Right lobe of liver (tissue), 6 donors: ENCODE measurements at regions not wholly inside any gene's neighbourhood (a gene's known extent, or its start where the extent isn't known, plus 50 kb on each side); places are given as distances from the start of the nearest gene placed in this dataset.

Source experiments
- ATAC-seq, 4 donors: fragments of 200-7000 bp; cut with Tn5 transposase; one replicate each; pipeline ENCODE4 v1.9.1; 2020; ENCODE audit warnings: mild to moderate bottlenecking in 4 of 4, moderate library complexity in 4 of 4
- DNase-seq, 3 donors: peaks; one replicate each; pipeline ENCODE4 v3.0.0-alpha.2; 2020
- H3K27ac ChIP-seq, 3 donors: fragments of 200-600 bp; one replicate each; pipeline ENCODE4 v1.8.0; 2022
- H3K27me3 ChIP-seq, 2 donors: fragments of 200-600 bp; one replicate each; pipeline ENCODE4 v1.8.0; 2022
- H3K36me3 ChIP-seq, 4 donors: fragments of 200-600 bp; sonication (generic) in 1 of 4; one replicate each; pipeline versions ENCODE4 v1.5.1 to v1.8.0; 2017 to 2022; ENCODE audit warnings: control low read depth in 1 of 4
- H3K4me1 ChIP-seq, 4 donors: fragments of 200-600 bp; sonication (generic) in 1 of 4; one replicate each; pipeline versions ENCODE4 v1.5.1 to v1.8.0; 2017 to 2022; ENCODE audit warnings: control low read depth in 1 of 4
- H3K4me3 ChIP-seq, 3 donors: fragments of 200-600 bp; one replicate each; pipeline ENCODE4 v1.8.0; 2022
- H3K9me3 ChIP-seq, 4 donors: fragments of 200-600 bp; sonication (generic) in 1 of 4; one replicate each; pipeline versions ENCODE4 v1.5.1 to v1.8.0; 2017 to 2022; ENCODE audit warnings: control low read depth in 1 of 4
- POLR2A ChIP-seq: fragments of 450-650 bp; IDR thresholded peaks from one replicate; pipeline ENCODE4 v1.6.1; 2017; ENCODE audit warnings: antibody characterized with exemption, mild to moderate bottlenecking
- WGBS: methylation state at CpG from one replicate; pipeline ENCODE4 v1.1.6; 2018; ENCODE audit warnings: low coverage, low lambda C conversion rate; ENCODE audit not compliant: insufficient coverage; ENCODE audit errors: missing lambda C conversion rate; 5-methylcytosine and 5-hydroxymethylcytosine counted together
- intact Hi-C, 2 donors: fragments of 100-400 bp; cut with DNase I; formaldehyde crosslinking; loops; one replicate each; pipeline versions ENCODE4 v1.11.2 to v1.14.1; 2022
- TF ChIP-seq, protein P1 (sequence below), 4 donors: fragments of 200-600 bp in 3 of 4; fragments of 450-650 bp in 1 of 4; IDR thresholded peaks; one replicate each; pipeline versions ENCODE4 v1.5.1 to v1.8.0; 2016 to 2022; ENCODE audit warnings: antibody characterized with exemption in 4 of 4, mild to moderate bottlenecking in 2 of 4
- donor health status: DM: no; HTN: yes; CAD: no.
- donor health status: DM: no; HTN: no; CAD: no.
- donor health status: DM: no; HTN: no; CAD: no.
- donor health status: DM: no; HTN: yes; CAD: no.
- donor health status: DM: no; HTN: yes; CAD: no.

DNA sequence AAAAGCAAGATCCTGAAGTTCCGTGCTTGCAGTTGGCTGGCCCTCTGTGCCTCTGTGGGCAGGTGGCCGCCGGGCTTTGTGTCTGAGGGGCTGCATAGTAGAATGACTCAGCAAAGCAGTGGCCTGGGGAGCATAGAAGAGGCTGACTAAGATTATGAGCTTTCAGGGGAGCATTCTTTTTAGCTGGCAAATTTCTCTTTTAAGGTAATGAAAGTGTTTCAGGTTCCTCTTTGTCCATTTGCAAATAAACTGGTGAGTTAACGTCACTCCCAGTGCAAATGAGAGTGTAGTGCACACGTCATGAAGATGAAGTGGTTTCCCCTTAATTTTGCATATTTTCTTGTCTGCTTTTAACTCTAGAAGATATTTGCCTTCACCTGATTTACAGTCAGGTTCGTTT is 98.6 kb downstream of the BCL2L11 start:
- H3K27ac ChIP-seq, result no peak overlapping the region
- H3K27me3 ChIP-seq, result no peaks in the 10 kb centered on the region
- H3K36me3 ChIP-seq, result no peaks in the 10 kb centered on the region
- intact Hi-C loops, result no loop called here
- no peaks in the 10 kb centered on the region for H3K9me3 ChIP-seq
- DNase-seq (no peak), ATAC-seq (no peak)
- TF ChIP-seq POLR2A, result no peak
- TF ChIP-seq, protein P1, sequence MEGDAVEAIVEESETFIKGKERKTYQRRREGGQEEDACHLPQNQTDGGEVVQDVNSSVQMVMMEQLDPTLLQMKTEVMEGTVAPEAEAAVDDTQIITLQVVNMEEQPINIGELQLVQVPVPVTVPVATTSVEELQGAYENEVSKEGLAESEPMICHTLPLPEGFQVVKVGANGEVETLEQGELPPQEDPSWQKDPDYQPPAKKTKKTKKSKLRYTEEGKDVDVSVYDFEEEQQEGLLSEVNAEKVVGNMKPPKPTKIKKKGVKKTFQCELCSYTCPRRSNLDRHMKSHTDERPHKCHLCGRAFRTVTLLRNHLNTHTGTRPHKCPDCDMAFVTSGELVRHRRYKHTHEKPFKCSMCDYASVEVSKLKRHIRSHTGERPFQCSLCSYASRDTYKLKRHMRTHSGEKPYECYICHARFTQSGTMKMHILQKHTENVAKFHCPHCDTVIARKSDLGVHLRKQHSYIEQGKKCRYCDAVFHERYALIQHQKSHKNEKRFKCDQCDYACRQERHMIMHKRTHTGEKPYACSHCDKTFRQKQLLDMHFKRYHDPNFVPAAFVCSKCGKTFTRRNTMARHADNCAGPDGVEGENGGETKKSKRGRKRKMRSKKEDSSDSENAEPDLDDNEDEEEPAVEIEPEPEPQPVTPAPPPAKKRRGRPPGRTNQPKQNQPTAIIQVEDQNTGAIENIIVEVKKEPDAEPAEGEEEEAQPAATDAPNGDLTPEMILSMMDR (IDR thresholded peaks at IDR 0.05), result no peak
- no peak overlapping the region for H3K4me3 ChIP-seq
- 71% methylated on average over 5 of the region's 6 CpGs for WGBS
- peaks cover 0 to 16% (median 0%) of the 10 kb centered on the region in 4 donors for H3K4me1 ChIP-seq

DNA sequence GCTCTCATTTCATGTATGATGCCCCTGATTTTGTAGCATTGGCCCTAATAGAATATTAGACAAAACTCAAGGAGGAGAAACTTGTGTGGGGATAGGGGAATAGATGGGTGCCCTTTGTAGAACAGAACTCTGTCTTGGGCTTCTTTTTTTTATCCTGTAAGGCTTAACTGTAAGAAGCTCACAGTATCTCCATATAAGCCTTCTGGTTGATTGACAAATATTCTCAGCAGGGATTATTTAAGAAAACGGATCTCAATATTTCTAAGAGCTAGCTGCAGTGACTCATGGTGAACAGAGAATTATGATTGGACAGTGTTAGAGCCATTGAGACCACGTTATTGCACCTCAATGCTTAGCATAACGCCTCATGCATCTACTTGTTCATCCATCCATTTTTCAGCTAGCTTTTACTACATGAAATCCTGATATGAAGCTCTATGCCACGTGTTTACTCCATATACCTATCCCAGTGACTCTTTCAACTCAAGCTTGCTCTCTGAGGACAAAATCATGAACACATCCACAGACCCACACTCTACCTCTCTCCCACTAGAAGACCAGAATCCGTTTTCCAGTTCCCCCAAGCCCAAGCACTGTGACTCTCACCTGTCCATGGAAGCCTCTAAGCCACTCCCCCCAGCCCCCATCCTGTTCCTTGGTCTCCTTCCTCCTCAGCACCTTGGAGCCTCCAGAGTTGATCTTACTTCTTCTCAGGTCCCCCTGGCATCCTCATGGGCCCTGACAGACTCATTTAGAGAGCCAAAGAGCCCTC is 99.2 kb downstream of the BCL2L11 start:
- DNase-seq (no peak), ATAC-seq (no peak)
- WGBS, result 87% methylated on average over 5 of the region's 5 CpGs
- no peaks in the 10 kb centered on the region for H3K36me3 ChIP-seq
- no peak overlapping the region for H3K27ac ChIP-seq
- no peak for TF ChIP-seq POLR2A
- TF ChIP-seq, protein P1 (IDR thresholded peaks at IDR 0.05), result no peak
- H3K4me3 ChIP-seq, result no peak overlapping the region
- intact Hi-C loops, result no loop called here
- H3K27me3 ChIP-seq, result no peaks in the 10 kb centered on the region
- peaks cover 0 to 16% (median 0%) of the 10 kb centered on the region in 4 donors for H3K4me1 ChIP-seq
- H3K9me3 ChIP-seq, result no peaks in the 10 kb centered on the region

DNA sequence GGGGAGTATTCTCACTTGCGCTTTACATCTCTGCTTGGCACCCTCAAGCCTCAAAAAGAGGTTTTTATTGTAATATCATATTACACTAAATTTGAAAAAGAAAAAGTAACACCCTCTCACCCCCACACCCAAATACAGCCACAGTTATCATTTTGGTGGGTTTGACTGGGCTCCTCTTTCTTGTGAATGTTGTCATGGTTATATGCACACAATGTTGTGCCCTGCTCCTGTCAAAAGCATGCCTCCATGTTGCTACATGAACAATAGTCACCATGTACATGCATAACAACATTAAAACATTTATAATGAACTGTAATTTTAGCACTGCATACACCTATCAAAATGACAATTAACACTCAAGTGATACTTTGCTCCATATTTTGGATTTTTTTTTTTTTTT is 100.2 kb downstream of the BCL2L11 start:
- TF ChIP-seq, protein P1 (IDR thresholded peaks at IDR 0.05), result no peak
- no peak for TF ChIP-seq POLR2A
- WGBS, result 100% methylated on average over 1 of the region's 1 CpG
- no peaks in the 10 kb centered on the region for H3K9me3 ChIP-seq
- ATAC-seq, result no peak
- intact Hi-C loops, result no loop called here
- DNase-seq, result no peak
- H3K27ac ChIP-seq, result no peak overlapping the region
- no peaks in the 10 kb centered on the region for H3K36me3 ChIP-seq
- no peaks in the 10 kb centered on the region for H3K27me3 ChIP-seq
- H3K4me3 ChIP-seq, result no peak overlapping the region
- H3K4me1 ChIP-seq, result peaks cover 0 to 16% (median 0%) of the 10 kb centered on the region in 4 donors

DNA sequence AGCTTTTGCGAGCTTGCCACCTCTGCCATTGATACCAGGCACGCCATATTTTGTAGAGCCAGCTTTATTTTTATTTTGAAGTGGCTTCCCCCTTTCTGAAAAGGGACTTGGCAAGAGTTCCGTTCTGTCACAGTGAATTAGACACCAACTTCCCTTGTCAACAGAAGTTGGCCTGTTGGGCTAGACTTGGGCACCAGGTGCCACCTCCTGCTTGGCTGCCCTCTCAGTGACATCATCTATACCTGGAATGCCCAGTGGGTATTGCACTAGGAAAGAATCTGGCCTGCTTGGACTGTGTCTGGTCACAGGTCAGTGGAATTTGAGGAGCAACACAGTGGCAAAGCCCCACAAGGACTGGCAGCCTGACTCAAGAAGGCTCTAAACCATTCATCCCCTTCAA is 101.0 kb downstream of the BCL2L11 start:
- intact Hi-C loops, result no loop called here
- no peak overlapping the region for H3K4me3 ChIP-seq
- peaks cover 0 to 16% (median 0%) of the 10 kb centered on the region in 4 donors for H3K4me1 ChIP-seq
- H3K9me3 ChIP-seq, result no peaks in the 10 kb centered on the region
- 79% methylated on average over 3 of the region's 3 CpGs for WGBS
- H3K27ac ChIP-seq, result no peak overlapping the region
- no peaks in the 10 kb centered on the region for H3K36me3 ChIP-seq
- DNase-seq (no peak), ATAC-seq (peak; percentile 56 to 95 (median 83))
- TF ChIP-seq, protein P1 (IDR thresholded peaks at IDR 0.05), result no peak
- no peak for TF ChIP-seq POLR2A
- no peaks in the 10 kb centered on the region for H3K27me3 ChIP-seq
